OCI-LY3 (cell line): ENCODE measurements at regions not wholly inside any gene's neighbourhood (a gene's known extent, or its start where the extent isn't known, plus 50 kb on each side); places are given as distances from the start of the nearest gene placed in this dataset.

Source experiments
- H2AFZ ChIP-seq: fragments of 200-600, 300-600 bp; shearing (Covaris generic); 2 replicates; pipeline ENCODE4 v1.6.0; 2014; ENCODE audit warnings: antibody characterized with exemption, low read depth, low read length
- H3K27ac ChIP-seq: fragments of 200-600, 300-600 bp; sonication (generic); 2 replicates; pipeline ENCODE4 v1.5.1; 2014; ENCODE audit warnings: mild to moderate bottlenecking, low read length, moderate library complexity, mixed read lengths
- H3K27me3 ChIP-seq: fragments of 200-600, 300-600 bp; sonication (generic); 2 replicates; pipeline ENCODE4 v1.6.1; 2014; ENCODE audit warnings: low read depth, low read length, mixed read lengths
- H3K36me3 ChIP-seq: fragments of 200-600, 300-600 bp; sonication (generic); replicated peaks from 2 replicates; pipeline ENCODE3; 2014; ENCODE audit warnings: low read depth, low read length, mixed read lengths
- H3K4me1 ChIP-seq: fragments of 300-600, 200-600 bp; sonication (generic); 2 replicates; pipeline ENCODE4 v1.6.1; 2014; ENCODE audit warnings: low read length, mixed read lengths
- H3K4me2 ChIP-seq: fragments of 200-600, 300-600 bp; sonication (generic); 2 replicates; pipeline ENCODE4 v1.6.1; 2014; ENCODE audit warnings: low read length, mixed read lengths
- H3K4me3 ChIP-seq: fragments of 300-600, 200-600 bp; sonication (generic); 2 replicates; pipeline ENCODE4 v1.5.1; 2014; ENCODE audit warnings: antibody characterized with exemption, mild to moderate bottlenecking, low read length, moderate library complexity
- H3K79me2 ChIP-seq: fragments of 300-600, 200-600 bp; shearing (Covaris generic); 2 replicates; pipeline ENCODE4 v1.6.1; 2014; ENCODE audit warnings: mild to moderate bottlenecking, low read length, mixed read lengths
- H3K9ac ChIP-seq: fragments of 300-600, 200-600 bp; shearing (Covaris generic); 2 replicates; pipeline ENCODE4 v1.6.0; 2014; ENCODE audit warnings: mild to moderate bottlenecking, low read length, moderate library complexity
- H3K9me3 ChIP-seq: fragments of 200-600, 300-600 bp; shearing (Covaris generic); 2 replicates; pipeline ENCODE4 v1.6.1; 2014; ENCODE audit warnings: low read length, mixed read lengths; ENCODE audit not compliant: insufficient read depth
- H4K20me1 ChIP-seq: fragments of 200-600, 300-600 bp; sonication (generic); 2 replicates; pipeline ENCODE4 v1.6.1; 2016; ENCODE audit warnings: low read length, mixed read lengths; ENCODE audit not compliant: insufficient read depth
- CTCF ChIP-seq: fragments of 200-600, 300-600 bp; sonication (generic); IDR thresholded peaks from 2 replicates; pipeline ENCODE4 v1.5.1; 2014; ENCODE audit warnings: antibody characterized with exemption, low read length, low read depth
- EZH2phosphoT487 ChIP-seq: fragments of 200-600 bp; shearing (Covaris generic); IDR thresholded peaks from 2 replicates; pipeline ENCODE4 v1.6.1; 2018; ENCODE audit warnings: antibody characterized with exemption, mixed run types, low read depth

- Histone ChIP-seq H3K9me3 (no peaks in the 10 kb centered on the region), H3K4me3 (no peak overlapping the region), H3K36me3 (peaks cover 6% of the 10 kb centered on the region), H3K27me3 (no peaks in the 10 kb centered on the region), H2AFZ (no peak overlapping the region), H4K20me1 (no peaks in the 10 kb centered on the region), H3K4me1 (no peaks in the 10 kb centered on the region), H3K9ac (no peak overlapping the region), H3K79me2 (no peaks in the 10 kb centered on the region), H3K27ac (no peak overlapping the region), H3K4me2 (no peak overlapping the region)
- TF ChIP-seq EZH2phosphoT487 (no peak), CTCF (no peak)
Measured at GRCh38 chr11:27203077-27203647, 159.9 kb downstream of the CCDC34 start.

GRCh38 chr11:27201454-27202302, 161.1 kb downstream of the BBOX1 start:
- Histone ChIP-seq H3K4me3 (no peak overlapping the region), H3K27me3 (no peaks in the 10 kb centered on the region), H3K79me2 (no peaks in the 10 kb centered on the region), H2AFZ (no peak overlapping the region), H3K36me3 (no peaks in the 10 kb centered on the region), H4K20me1 (no peaks in the 10 kb centered on the region), H3K9me3 (no peaks in the 10 kb centered on the region), H3K4me2 (no peak overlapping the region), H3K4me1 (no peaks in the 10 kb centered on the region), H3K9ac (no peak overlapping the region), H3K27ac (no peak overlapping the region)
- no peak for TF ChIP-seq CTCF
- no peak for TF ChIP-seq EZH2phosphoT487

- Histone ChIP-seq H3K4me3 (no peak overlapping the region), H4K20me1 (no peaks in the 10 kb centered on the region), H3K9me3 (no peaks in the 10 kb centered on the region), H3K36me3 (no peaks in the 10 kb centered on the region), H3K79me2 (no peaks in the 10 kb centered on the region), H3K4me1 (no peaks in the 10 kb centered on the region), H2AFZ (no peak overlapping the region), H3K4me2 (no peak overlapping the region), H3K27ac (no peak overlapping the region), H3K9ac (no peak overlapping the region), H3K27me3 (no peaks in the 10 kb centered on the region)
- TF ChIP-seq EZH2phosphoT487 (no peak), CTCF (no peak)
Measured at GRCh38 chr11:27200779-27201453, 160.3 kb downstream of the BBOX1 start.
